Astrocyte of the cerebellum (primary cell): ENCODE measurements at regions not wholly inside any gene's neighbourhood (a gene's known extent, or its start where the extent isn't known, plus 50 kb on each side); places are given as distances from the start of the nearest gene placed in this dataset.

Source experiments
- DNase-seq: peaks from one replicate; pipeline ENCODE4 v3.0.0-alpha.2; 2011; ENCODE audit warnings: low read depth
- H3K4me3 ChIP-seq: 2 replicates; pipeline ENCODE4 v1.5.1; 2011; ENCODE audit warnings: mild to moderate bottlenecking, low read depth, low read length, moderate library complexity
- CTCF ChIP-seq: IDR thresholded peaks from 2 replicates; pipeline ENCODE4 v1.5.1; 2012; ENCODE audit warnings: low read length, low read depth, moderate library complexity, mild to moderate bottlenecking; ENCODE audit errors: missing control alignments
- in situ Hi-C: cut with HindIII; loops from 2 replicates; pipeline ENCODE4 v1.10.0; 2017; ENCODE audit warnings: low sequenced_read_pairs

DNA sequence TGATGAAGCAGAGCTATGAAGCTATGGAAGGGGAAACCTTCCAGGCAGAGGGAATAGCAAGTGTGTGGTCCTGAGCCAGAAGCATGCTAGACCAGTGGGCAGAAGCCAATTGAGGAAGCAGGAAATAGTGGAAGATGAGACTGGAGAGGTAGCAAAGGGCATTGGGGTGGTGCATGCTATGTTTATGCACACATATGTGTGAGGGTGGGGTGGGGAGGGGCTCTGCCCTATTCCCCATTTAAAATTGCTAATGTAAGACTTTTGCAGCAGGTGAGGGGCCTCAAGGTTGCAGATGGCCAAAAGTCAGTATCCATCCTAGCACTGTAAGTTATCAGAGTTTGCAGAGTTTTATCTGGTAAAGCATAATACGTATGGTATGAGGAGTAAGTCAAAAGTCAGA lies 626.6 kb upstream of the KIRREL3 start:
- in situ Hi-C loops, result no loop called here
- TF ChIP-seq CTCF, result no peak
- no peak for DNase-seq
- H3K4me3 ChIP-seq, result no peak overlapping the region

GRCh38 chr11:127625402-127625801 lies 624.8 kb upstream of the KIRREL3 start:
- no peak for DNase-seq
- TF ChIP-seq CTCF, result no peak
- in situ Hi-C loops, result no loop called here
- H3K4me3 ChIP-seq, result no peak overlapping the region

GRCh38 chr11:127624306-127624856 lies 623.8 kb upstream of the KIRREL3 start:
- H3K4me3 ChIP-seq, result no peak overlapping the region
- no peak for DNase-seq
- in situ Hi-C loops, result no loop called here
- TF ChIP-seq CTCF, result no peak

DNA sequence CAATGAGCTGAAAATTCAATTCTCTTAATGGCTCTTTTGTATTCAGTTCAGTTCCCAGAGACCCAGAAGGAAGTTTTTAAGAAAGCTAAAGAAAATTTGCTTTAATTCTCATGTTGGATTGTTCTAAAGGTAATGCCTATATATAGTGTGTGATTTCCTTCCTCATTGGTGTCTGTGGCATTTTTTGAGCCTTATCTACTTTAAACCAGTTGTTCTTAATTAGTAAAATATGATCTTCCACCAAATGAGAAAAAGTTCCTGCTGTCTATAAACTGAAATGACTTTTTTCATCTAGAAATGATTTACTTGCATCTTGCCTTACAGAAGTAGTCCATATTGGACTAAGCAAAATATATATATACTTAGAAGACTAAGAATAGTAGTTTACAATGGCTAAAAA lies 622.1 kb upstream of the KIRREL3 start:
- in situ Hi-C loops, result no loop called here
- DNase-seq, result no peak
- TF ChIP-seq CTCF, result no peak
- H3K4me3 ChIP-seq, result no peak overlapping the region

GRCh38 chr11:127620671-127621070 lies 620.1 kb upstream of the KIRREL3 start:
- no peak for DNase-seq
- no peak overlapping the region for H3K4me3 ChIP-seq
- in situ Hi-C loops, result no loop called here
- TF ChIP-seq CTCF, result no peak

- TF ChIP-seq CTCF, result no peak
- DNase-seq, result peak; percentile 13
- no peak overlapping the region for H3K4me3 ChIP-seq
- in situ Hi-C loops, result no loop called here
Measured at GRCh38 chr11:127619946-127620345, 619.4 kb upstream of the KIRREL3 start.

- no peak for DNase-seq
- in situ Hi-C loops, result no loop called here
- no peak overlapping the region for H3K4me3 ChIP-seq
- no peak for TF ChIP-seq CTCF
Measured at GRCh38 chr11:127618721-127619120, 618.2 kb upstream of the KIRREL3 start.
